DOHH2 (cell line): ENCODE measurements at regions not wholly inside any gene's neighbourhood (a gene's known extent, or its start where the extent isn't known, plus 50 kb on each side); places are given as distances from the start of the nearest gene placed in this dataset.

Experiments used
- EZH2phosphoT487 ChIP-seq: fragments of 200-600 bp; sonication (generic); IDR thresholded peaks from 2 replicates; pipeline ENCODE4 v1.6.1; 2017; ENCODE audit warnings: borderline replicate concordance, mild to moderate bottlenecking, antibody characterized with exemption, low read length, moderate library complexity, mixed read lengths
- TF ChIP-seq, protein P1 (sequence below): fragments of 200-600 bp; sonication (generic); IDR thresholded peaks from one replicate; pipeline ENCODE4 v1.5.1; 2014; ENCODE audit warnings: antibody characterized with exemption, mild to moderate bottlenecking, low read depth, low read length; ENCODE audit not compliant: poor library complexity, severe bottlenecking

DNA sequence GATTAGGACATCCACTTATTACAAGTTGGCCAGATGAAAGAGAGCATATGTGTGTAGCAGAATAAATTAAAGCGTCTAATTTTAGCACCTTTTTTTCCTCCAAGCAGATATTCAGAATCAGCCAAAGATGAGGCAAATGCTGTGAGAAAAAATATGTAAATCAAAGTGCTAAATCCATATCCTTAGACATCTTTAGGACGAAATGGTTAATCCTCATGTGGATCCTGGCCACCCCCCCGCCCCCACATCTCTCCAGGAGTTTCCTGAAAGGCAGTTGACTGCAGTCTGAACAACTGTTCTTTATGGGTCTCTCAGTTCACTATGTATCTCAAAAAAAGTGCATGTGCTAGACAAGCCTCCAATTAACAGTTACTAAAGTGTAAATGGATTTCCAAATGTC, 1768.1 kb upstream of the SEL1L start:
- TF ChIP-seq, protein P1, sequence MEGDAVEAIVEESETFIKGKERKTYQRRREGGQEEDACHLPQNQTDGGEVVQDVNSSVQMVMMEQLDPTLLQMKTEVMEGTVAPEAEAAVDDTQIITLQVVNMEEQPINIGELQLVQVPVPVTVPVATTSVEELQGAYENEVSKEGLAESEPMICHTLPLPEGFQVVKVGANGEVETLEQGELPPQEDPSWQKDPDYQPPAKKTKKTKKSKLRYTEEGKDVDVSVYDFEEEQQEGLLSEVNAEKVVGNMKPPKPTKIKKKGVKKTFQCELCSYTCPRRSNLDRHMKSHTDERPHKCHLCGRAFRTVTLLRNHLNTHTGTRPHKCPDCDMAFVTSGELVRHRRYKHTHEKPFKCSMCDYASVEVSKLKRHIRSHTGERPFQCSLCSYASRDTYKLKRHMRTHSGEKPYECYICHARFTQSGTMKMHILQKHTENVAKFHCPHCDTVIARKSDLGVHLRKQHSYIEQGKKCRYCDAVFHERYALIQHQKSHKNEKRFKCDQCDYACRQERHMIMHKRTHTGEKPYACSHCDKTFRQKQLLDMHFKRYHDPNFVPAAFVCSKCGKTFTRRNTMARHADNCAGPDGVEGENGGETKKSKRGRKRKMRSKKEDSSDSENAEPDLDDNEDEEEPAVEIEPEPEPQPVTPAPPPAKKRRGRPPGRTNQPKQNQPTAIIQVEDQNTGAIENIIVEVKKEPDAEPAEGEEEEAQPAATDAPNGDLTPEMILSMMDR: no peak
- no peak for TF ChIP-seq EZH2phosphoT487
